Gastroesophageal sphincter (tissue), 3 donors: ENCODE measurements at regions not wholly inside any gene's neighbourhood (a gene's known extent, or its start where the extent isn't known, plus 50 kb on each side); places are given as distances from the start of the nearest gene placed in this dataset.

ENCODE experiments used
- POLR2A ChIP-seq, 2 donors: fragments of 450-650 bp; IDR thresholded peaks; one replicate each; pipeline ENCODE4 v1.6.1; 2017; ENCODE audit warnings: antibody characterized with exemption in 2 of 2, mild to moderate bottlenecking in 2 of 2, moderate library complexity in 1 of 2
- POLR2AphosphoS5 ChIP-seq: sonication (generic); formaldehyde crosslinking; IDR thresholded peaks from one replicate; pipeline ENCODE4 v1.6.1; 2017; ENCODE audit warnings: antibody characterized with exemption
- TF ChIP-seq, protein P1 (sequence below), 4 experiments: fragments of 200-600 bp in 2 of 4; fragments of 450-650 bp in 2 of 4; sonication (generic) in 1 of 4; IDR thresholded peaks; one replicate each; pipeline ENCODE4 v1.5.1; 2017 to 2019; ENCODE audit warnings: antibody characterized with exemption in 4 of 4, mild to moderate bottlenecking in 2 of 4, moderate library complexity in 2 of 4

DNA sequence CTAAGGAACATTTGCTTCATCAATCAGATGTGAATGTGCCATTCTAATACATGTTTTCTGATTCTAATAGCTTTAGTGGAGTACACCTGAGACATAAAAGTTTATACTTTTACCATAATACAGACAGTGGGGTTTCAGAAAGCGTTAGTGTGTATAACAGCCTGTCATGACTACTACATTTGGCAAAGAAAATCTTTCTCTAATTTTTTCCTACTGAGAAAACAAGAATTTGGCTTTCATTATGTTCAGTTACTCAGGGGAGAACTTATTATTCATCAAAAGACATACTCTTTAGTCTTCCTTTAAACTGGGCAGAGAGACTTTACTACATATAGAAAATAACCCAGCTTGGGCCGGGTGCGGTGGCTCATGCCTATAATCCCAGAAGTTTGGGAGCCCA is 104.9 kb downstream of the PCDH18 start:
- TF ChIP-seq, protein P1, sequence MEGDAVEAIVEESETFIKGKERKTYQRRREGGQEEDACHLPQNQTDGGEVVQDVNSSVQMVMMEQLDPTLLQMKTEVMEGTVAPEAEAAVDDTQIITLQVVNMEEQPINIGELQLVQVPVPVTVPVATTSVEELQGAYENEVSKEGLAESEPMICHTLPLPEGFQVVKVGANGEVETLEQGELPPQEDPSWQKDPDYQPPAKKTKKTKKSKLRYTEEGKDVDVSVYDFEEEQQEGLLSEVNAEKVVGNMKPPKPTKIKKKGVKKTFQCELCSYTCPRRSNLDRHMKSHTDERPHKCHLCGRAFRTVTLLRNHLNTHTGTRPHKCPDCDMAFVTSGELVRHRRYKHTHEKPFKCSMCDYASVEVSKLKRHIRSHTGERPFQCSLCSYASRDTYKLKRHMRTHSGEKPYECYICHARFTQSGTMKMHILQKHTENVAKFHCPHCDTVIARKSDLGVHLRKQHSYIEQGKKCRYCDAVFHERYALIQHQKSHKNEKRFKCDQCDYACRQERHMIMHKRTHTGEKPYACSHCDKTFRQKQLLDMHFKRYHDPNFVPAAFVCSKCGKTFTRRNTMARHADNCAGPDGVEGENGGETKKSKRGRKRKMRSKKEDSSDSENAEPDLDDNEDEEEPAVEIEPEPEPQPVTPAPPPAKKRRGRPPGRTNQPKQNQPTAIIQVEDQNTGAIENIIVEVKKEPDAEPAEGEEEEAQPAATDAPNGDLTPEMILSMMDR (IDR thresholded peaks at IDR 0.05) = no peak
- TF ChIP-seq POLR2AphosphoS5 = no peak
- no peak for TF ChIP-seq POLR2A (IDR thresholded peaks at IDR 0.05)
